OCI-LY7 (cell line): ENCODE measurements at regions not wholly inside any gene's neighbourhood (a gene's known extent, or its start where the extent isn't known, plus 50 kb on each side); places are given as distances from the start of the nearest gene placed in this dataset.

Experiments used
- BruUV-seq: library from RNA; stranded (reverse); fragments of 400-500 nt; replicated peaks from 2 replicates; lab custom pipeline; 2021; lab: Mats Ljungman, UMichigan
- CTCF ChIA-PET: fragments of 300-600 bp; sonication (Branson Sonifier 250); formaldehyde crosslinking; loops from one replicate; lab custom pipeline; 2022; ENCODE audit warnings: antibody characterized with exemption; ENCODE audit not compliant: unreplicated experiment; lab: Charles Lee
- POLR2A ChIA-PET: fragments of 300-600 bp; sonication (Branson Sonifier 250); formaldehyde crosslinking; loops from one replicate; lab custom pipeline; 2022; ENCODE audit warnings: antibody characterized with exemption; lab: Charles Lee
- DNase-seq: peaks from one replicate; pipeline ENCODE4 v3.0.0-alpha.2; 2015; ENCODE audit warnings: low spot score
- H2AFZ ChIP-seq: fragments of 200-600 bp; sonication (generic), shearing (Covaris generic); 2 replicates; pipeline ENCODE4 v1.6.1; 2014; ENCODE audit warnings: mild to moderate bottlenecking, antibody characterized with exemption, low read length, moderate library complexity
- H3K27ac ChIP-seq: fragments of 200-600 bp; sonication (generic); 2 replicates; pipeline ENCODE4 v1.5.1; 2014; ENCODE audit warnings: mixed run types, low read depth, mild to moderate bottlenecking, moderate library complexity, low read length, inconsistent platforms; ENCODE audit not compliant: poor library complexity, severe bottlenecking
- H3K36me3 ChIP-seq: fragments of 200-600 bp; sonication (generic); 2 replicates; pipeline ENCODE4 v1.6.1; 2014; ENCODE audit warnings: mild to moderate bottlenecking, antibody characterized with exemption, low read length, moderate library complexity, mixed read lengths; ENCODE audit not compliant: insufficient read depth
- H3K4me1 ChIP-seq: fragments of 200-600 bp; sonication (generic); 2 replicates; pipeline ENCODE4 v1.5.1; 2014; ENCODE audit warnings: mild to moderate bottlenecking, low read length; ENCODE audit not compliant: insufficient read depth, poor library complexity, severe bottlenecking
- H3K4me2 ChIP-seq: fragments of 200-600 bp; sonication (generic); 2 replicates; pipeline ENCODE4 v1.6.1; 2014; ENCODE audit warnings: mild to moderate bottlenecking, low read length
- H3K4me3 ChIP-seq: fragments of 200-600 bp; sonication (generic); 2 replicates; pipeline ENCODE4 v1.5.1; 2014; ENCODE audit warnings: mild to moderate bottlenecking, low read depth, low read length; ENCODE audit not compliant: poor library complexity, severe bottlenecking
- H3K79me2 ChIP-seq: fragments of 200-600 bp; sonication (generic); 2 replicates; pipeline ENCODE4 v1.6.1; 2016; ENCODE audit warnings: low read depth, mild to moderate bottlenecking, low read length, moderate library complexity, mixed read lengths; ENCODE audit not compliant: insufficient read depth
- H3K9me2 ChIP-seq: fragments of 200-600 bp; sonication (generic); 2 replicates; pipeline ENCODE4 v1.6.1; 2016; ENCODE audit warnings: mild to moderate bottlenecking, low read length, mixed read lengths; ENCODE audit not compliant: insufficient read depth
- H3K9me3 ChIP-seq: fragments of 200-600 bp; sonication (generic); 2 replicates; pipeline ENCODE4 v1.6.1; 2014; ENCODE audit warnings: mild to moderate bottlenecking, mixed run types, low read length, mixed read lengths
- H4K20me1 ChIP-seq: fragments of 200-600 bp; sonication (generic); 2 replicates; pipeline ENCODE4 v1.6.1; 2014; ENCODE audit warnings: mild to moderate bottlenecking, antibody characterized with exemption, low read length, moderate library complexity, mixed read lengths; ENCODE audit not compliant: insufficient read depth
- CTCF ChIP-seq: fragments of 200-600 bp; sonication (generic); conservative IDR thresholded peaks from 2 replicates; pipeline ENCODE4 v1.5.1; 2014; ENCODE audit warnings: mild to moderate bottlenecking, antibody characterized with exemption, low read length, moderate library complexity, mixed read lengths
- EZH2phosphoT487 ChIP-seq: fragments of 200-600 bp; sonication (generic); IDR thresholded peaks from 2 replicates; pipeline ENCODE4 v1.6.1; 2018; ENCODE audit warnings: low read depth, borderline replicate concordance, mild to moderate bottlenecking, mixed run types, antibody characterized with exemption, low read length, moderate library complexity, mixed read lengths
- intact Hi-C: fragments of 100-400 bp; cut with micrococcal nuclease; formaldehyde crosslinking; loops from one replicate; pipeline ENCODE4 v1.10.0; 2022; ENCODE audit not compliant: unreplicated experiment

GRCh38 chr4:12421364-12421763 lies 992.7 kb upstream of the HS3ST1 start:
- Histone ChIP-seq H3K27ac (no peak overlapping the region), H3K4me1 (no peaks in the 10 kb centered on the region), H3K9me2 (no peaks in the 10 kb centered on the region), H3K4me3 (no peak overlapping the region), H3K36me3 (no peaks in the 10 kb centered on the region), H2AFZ (no peak overlapping the region), H4K20me1 (no peaks in the 10 kb centered on the region), H3K9me3 (no peaks in the 10 kb centered on the region), H3K4me2 (no peak overlapping the region), H3K79me2 (no peaks in the 10 kb centered on the region)
- CTCF ChIA-PET = no interaction called here
- intact Hi-C loops = no loop called here
- POLR2A ChIA-PET = interaction anchor here (0.8 kb wide), 1 partner anchor 13 kb away, joined by 4 read pairs; no protein-coding TSS in a partner anchor
- BruUV-seq = no TSS peak
- TF ChIP-seq EZH2phosphoT487 (no peak), CTCF (no peak)
- DNase-seq = no peak

GRCh38 chr4:12416755-12417154 lies 988.1 kb upstream of the HS3ST1 start:
- no TSS peak for BruUV-seq
- Histone ChIP-seq H3K79me2 (no peaks in the 10 kb centered on the region), H3K9me3 (no peaks in the 10 kb centered on the region), H3K4me2 (no peak overlapping the region), H2AFZ (no peak overlapping the region), H3K9me2 (no peaks in the 10 kb centered on the region), H4K20me1 (no peaks in the 10 kb centered on the region), H3K36me3 (no peaks in the 10 kb centered on the region), H3K4me3 (no peak overlapping the region), H3K27ac (no peak overlapping the region), H3K4me1 (no peaks in the 10 kb centered on the region)
- intact Hi-C loops = no loop called here
- TF ChIP-seq EZH2phosphoT487 = no peak
- no peak for TF ChIP-seq CTCF
- no peak for DNase-seq
- POLR2A ChIA-PET = interaction anchor here (0.7 kb wide), 1 partner anchor 58 kb away, joined by 4 read pairs; no protein-coding TSS in a partner anchor
- CTCF ChIA-PET = no interaction called here

- no peak overlapping the region for H3K4me2 ChIP-seq
- H3K36me3 ChIP-seq = no peaks in the 10 kb centered on the region
- H4K20me1 ChIP-seq = no peaks in the 10 kb centered on the region
- ChIA-PET CTCF (no interaction called here), POLR2A (interaction anchor here (0.6 kb wide), 1 partner anchor 10 kb away, joined by 3 read pairs; no protein-coding TSS in a partner anchor)
- no peaks in the 10 kb centered on the region for H3K9me2 ChIP-seq
- H3K4me1 ChIP-seq = no peaks in the 10 kb centered on the region
- TF ChIP-seq CTCF (no peak), EZH2phosphoT487 (no peak)
- H3K27ac ChIP-seq = no peak overlapping the region
- no TSS peak for BruUV-seq
- no peaks in the 10 kb centered on the region for H3K79me2 ChIP-seq
- no peak for DNase-seq
- intact Hi-C loops = no loop called here
- no peaks in the 10 kb centered on the region for H3K9me3 ChIP-seq
- H2AFZ ChIP-seq = no peak overlapping the region
- H3K4me3 ChIP-seq = no peak overlapping the region
These were observed 985.6 kb upstream of the HS3ST1 start for GRCh38 chr4:12414181-12414812.
